Transverse colon (tissue), 4 donors: ENCODE measurements at regions not wholly inside any gene's neighbourhood (a gene's known extent, or its start where the extent isn't known, plus 50 kb on each side); places are given as distances from the start of the nearest gene placed in this dataset.

ENCODE experiments used
- DNase-seq: peaks from one replicate; pipeline ENCODE4 v3.0.0-alpha.2; 2019
- H3K27ac ChIP-seq, 4 donors: fragments of 200-600 bp; sonication (generic); 2 replicates each; pipeline ENCODE4 v1.5.1; 2016 to 2018; ENCODE audit warnings: inconsistent platforms in 4 of 4
- H3K27me3 ChIP-seq: fragments of 200-600 bp; sonication (generic); 2 replicates; pipeline ENCODE4 v1.5.1; 2017; ENCODE audit warnings: inconsistent platforms
- H3K36me3 ChIP-seq, 4 donors: fragments of 200-600 bp; sonication (generic); 2 replicates each; pipeline ENCODE4 v1.5.1; 2017 to 2019; ENCODE audit warnings: inconsistent platforms in 4 of 4
- H3K4me1 ChIP-seq, 4 donors: fragments of 200-600 bp; sonication (generic); 2 replicates each; pipeline ENCODE4 v1.5.1; 2017 to 2020; ENCODE audit warnings: inconsistent platforms in 4 of 4
- H3K4me3 ChIP-seq, 4 donors: fragments of 200-600 bp; sonication (generic); 1 replicate in 1 of 4; 2 replicates in 3 of 4; pipeline versions ENCODE4 v1.5.1 to v1.6.1; 2017 to 2019; ENCODE audit warnings: inconsistent platforms in 4 of 4
- H3K9me3 ChIP-seq, 2 donors: fragments of 200-600 bp; sonication (generic); 2 replicates each; pipeline ENCODE4 v1.5.1; 2017 to 2019; ENCODE audit warnings: inconsistent platforms in 2 of 2
- EP300 ChIP-seq: sonication (generic); formaldehyde crosslinking; IDR thresholded peaks from one replicate; pipeline ENCODE4 v1.6.1; 2017; ENCODE audit warnings: antibody characterized with exemption, low read depth
- POLR2A ChIP-seq: fragments of 450-650 bp; IDR thresholded peaks from one replicate; pipeline ENCODE4 v1.6.1; 2016; ENCODE audit warnings: antibody characterized with exemption, mild to moderate bottlenecking, moderate library complexity
- POLR2AphosphoS5 ChIP-seq, 3 donors: sonication (generic); formaldehyde crosslinking; IDR thresholded peaks; one replicate each; pipeline ENCODE4 v1.6.1; 2016; ENCODE audit warnings: antibody characterized with exemption in 3 of 3
- WGBS, 2 donors: methylation state at CpG; one replicate each; pipeline ENCODE4 v1.1.5; 2018; ENCODE audit warnings: low coverage in 1 of 2; 5-methylcytosine and 5-hydroxymethylcytosine counted together
- in situ Hi-C, 4 donors: fragments of 200-750 bp; cut with MboI; loops; one replicate each; pipeline versions ENCODE4 v1.15.0 to v1.15.1; 2017; ENCODE audit warnings: low sequenced_read_pairs in 3 of 4, low pct_ligation_motif_present in 1 of 4, low pct_unique_long_range_greater_than_20kb in 1 of 4
- intact Hi-C: fragments of 100-400 bp; cut with DNase I; formaldehyde crosslinking; loops from one replicate; pipeline ENCODE4 v1.15.1; 2023; ENCODE audit warnings: low total_unique reads
- TF ChIP-seq, protein P1 (sequence below), 5 experiments: fragments of 200-600 bp in 3 of 5; fragments of 450-650 bp in 2 of 5; sonication (generic) in 3 of 5; IDR thresholded peaks; 1 replicate in 2 of 5; 2 replicates in 3 of 5; pipeline ENCODE4 v1.5.1; 2016 to 2017; ENCODE audit warnings: antibody characterized with exemption in 5 of 5, inconsistent platforms in 3 of 5, mild to moderate bottlenecking in 2 of 5, moderate library complexity in 1 of 5

- in situ Hi-C loops, result loop anchor here in 3 of 4 donors (25.0 kb wide), 4 partner anchors 193 to 893 kb away; no protein-coding TSS in a partner anchor
- Histone ChIP-seq H3K4me3 (no peak overlapping the region), H3K27ac (peak overlapping the region; percentile 11 to 53 (median 42))
These were observed 159.0 kb downstream of the CHIC2 start for GRCh38 chr4:53905276-53905940.

GRCh38 chr4:53902786-53903185, 161.6 kb downstream of the CHIC2 start:
- peaks cover 23% of the 10 kb centered on the region for H3K27me3 ChIP-seq
- peaks cover 0 to 14% (median 10%) of the 10 kb centered on the region in 4 donors for H3K4me1 ChIP-seq
- no peaks in the 10 kb centered on the region for H3K9me3 ChIP-seq
- 75 to 79% methylated on average over 2 of the region's 2 CpGs for WGBS, 2 donors
- no peak for TF ChIP-seq POLR2AphosphoS5 (IDR thresholded peaks at IDR 0.05)
- TF ChIP-seq POLR2A, result no peak
- no peak for TF ChIP-seq EP300
- TF ChIP-seq, protein P1, sequence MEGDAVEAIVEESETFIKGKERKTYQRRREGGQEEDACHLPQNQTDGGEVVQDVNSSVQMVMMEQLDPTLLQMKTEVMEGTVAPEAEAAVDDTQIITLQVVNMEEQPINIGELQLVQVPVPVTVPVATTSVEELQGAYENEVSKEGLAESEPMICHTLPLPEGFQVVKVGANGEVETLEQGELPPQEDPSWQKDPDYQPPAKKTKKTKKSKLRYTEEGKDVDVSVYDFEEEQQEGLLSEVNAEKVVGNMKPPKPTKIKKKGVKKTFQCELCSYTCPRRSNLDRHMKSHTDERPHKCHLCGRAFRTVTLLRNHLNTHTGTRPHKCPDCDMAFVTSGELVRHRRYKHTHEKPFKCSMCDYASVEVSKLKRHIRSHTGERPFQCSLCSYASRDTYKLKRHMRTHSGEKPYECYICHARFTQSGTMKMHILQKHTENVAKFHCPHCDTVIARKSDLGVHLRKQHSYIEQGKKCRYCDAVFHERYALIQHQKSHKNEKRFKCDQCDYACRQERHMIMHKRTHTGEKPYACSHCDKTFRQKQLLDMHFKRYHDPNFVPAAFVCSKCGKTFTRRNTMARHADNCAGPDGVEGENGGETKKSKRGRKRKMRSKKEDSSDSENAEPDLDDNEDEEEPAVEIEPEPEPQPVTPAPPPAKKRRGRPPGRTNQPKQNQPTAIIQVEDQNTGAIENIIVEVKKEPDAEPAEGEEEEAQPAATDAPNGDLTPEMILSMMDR (IDR thresholded peaks at IDR 0.05), result no peak
- DNase-seq, result no peak
- intact Hi-C loops (no loop called here), in situ Hi-C loops (loop anchor here in 3 of 4 donors (25.0 kb wide), 4 partner anchors 190 to 890 kb away; no protein-coding TSS in a partner anchor)
- H3K27ac ChIP-seq, result no peak overlapping the region
- no peak overlapping the region for H3K4me3 ChIP-seq
- H3K36me3 ChIP-seq, result no peaks in the 10 kb centered on the region

More at GRCh38 chr4:53905276-53905940, 159.0 kb downstream of the CHIC2 start:
- H3K36me3 ChIP-seq, result no peaks in the 10 kb centered on the region
- peaks cover 0 to 27% (median 15%) of the 10 kb centered on the region in 4 donors for H3K4me1 ChIP-seq
- H3K9me3 ChIP-seq, result no peaks in the 10 kb centered on the region
- no peak for DNase-seq
- intact Hi-C loops, result loop anchor here (5.0 kb wide), 1 partner anchor 327 kb away; no protein-coding TSS in a partner anchor
- peaks cover 41% of the 10 kb centered on the region for H3K27me3 ChIP-seq
- WGBS, 2 donors, result 41 to 45% methylated on average over 5 to 7 of the region's 7 CpGs
- no peak for TF ChIP-seq EP300

GRCh38 chr4:53900271-53900649, 164.1 kb downstream of the CHIC2 start:
- Histone ChIP-seq H3K9me3 (no peaks in the 10 kb centered on the region), H3K4me3 (no peak overlapping the region), H3K4me1 (peaks cover 0 to 1% (median 0%) of the 10 kb centered on the region in 4 donors), H3K27me3 (peaks cover 5% of the 10 kb centered on the region), H3K36me3 (no peaks in the 10 kb centered on the region), H3K27ac (peak overlapping the region in 3 of 4 donors; percentile 39 to 56 (median 43))
- in situ Hi-C loops, result loop anchor here in 3 of 4 donors (25.0 kb wide), 4 partner anchors 188 to 888 kb away; no protein-coding TSS in a partner anchor
- DNase-seq, result no peak
- no peak for TF ChIP-seq POLR2AphosphoS5 (IDR thresholded peaks at IDR 0.05)
- no peak for TF ChIP-seq EP300
- 75 to 76% methylated on average over 3 of the region's 3 CpGs for WGBS, 2 donors
- intact Hi-C loops, result no loop called here

DNA sequence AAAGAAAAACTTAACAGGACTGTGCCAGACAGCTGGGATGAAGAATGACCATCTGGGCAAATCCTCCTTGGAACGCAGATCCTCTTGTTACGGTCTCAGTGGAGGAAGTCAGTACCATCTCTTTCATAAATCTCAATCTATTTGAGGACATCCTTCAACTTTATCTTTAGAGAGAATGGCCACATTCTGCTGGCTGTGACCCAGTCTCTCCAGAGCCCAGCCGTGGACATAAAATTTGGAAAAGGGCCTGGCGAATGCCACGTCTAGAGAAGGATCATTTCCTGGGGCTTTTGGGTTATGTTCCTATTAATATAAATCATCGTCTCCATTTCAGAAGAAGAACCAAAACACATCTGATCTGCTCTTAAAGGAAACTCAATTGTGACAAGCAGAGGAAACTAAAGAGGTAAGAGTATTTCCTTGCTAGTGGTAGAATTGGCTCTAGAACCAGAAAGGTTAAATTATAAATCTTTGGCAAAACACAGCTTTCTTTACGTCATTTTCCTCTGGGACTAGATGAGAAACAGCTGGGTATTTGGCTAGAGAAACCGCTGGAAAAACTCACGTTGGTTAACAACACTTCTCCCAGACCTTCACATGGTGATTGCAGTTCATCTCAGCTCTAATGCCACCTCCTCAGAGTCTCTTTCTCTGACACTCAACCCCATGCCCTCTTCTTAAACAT, 164.7 kb downstream of the CHIC2 start:
- 60 to 65% methylated on average over 7 to 9 of the region's 9 CpGs for WGBS, 2 donors
- Histone ChIP-seq H3K4me1 (no peaks in the 10 kb centered on the region), H3K4me3 (no peak overlapping the region), H3K9me3 (no peaks in the 10 kb centered on the region), H3K27ac (peak overlapping the region; percentile 6 to 56 (median 41)), H3K27me3 (no peaks in the 10 kb centered on the region), H3K36me3 (no peaks in the 10 kb centered on the region)
- TF ChIP-seq EP300 (no peak), POLR2AphosphoS5 (IDR thresholded peaks at IDR 0.05) (peak in 1 of 3 donors; percentile 37)
- DNase-seq, result no peak
- intact Hi-C loops, result no loop called here
- in situ Hi-C loops, result loop anchor here in 3 of 4 donors (25.0 kb wide), 4 partner anchors 187 to 887 kb away; no protein-coding TSS in a partner anchor

DNA sequence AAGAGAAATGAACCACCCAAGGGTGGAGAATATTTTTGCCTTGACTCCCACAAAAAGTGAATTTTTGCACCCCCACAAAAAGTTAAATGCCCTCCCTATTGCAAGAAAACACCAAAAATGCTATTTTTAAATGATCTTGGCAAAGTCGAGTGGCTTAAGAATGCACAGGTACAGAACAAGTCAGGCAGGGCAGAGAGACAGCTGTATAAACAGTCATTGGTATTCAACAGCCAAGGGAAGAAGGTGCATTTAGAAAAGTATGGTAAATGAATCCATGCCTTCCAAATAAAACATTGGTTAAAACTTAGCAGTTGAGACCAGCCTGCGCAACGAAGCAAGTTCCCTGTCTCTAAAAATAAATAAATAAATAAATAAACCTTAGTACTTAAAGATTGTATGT, 169.3 kb downstream of the CHIC2 start:
- Histone ChIP-seq H3K27me3 (no peaks in the 10 kb centered on the region), H3K36me3 (no peaks in the 10 kb centered on the region), H3K4me3 (no peak overlapping the region), H3K27ac (no peak overlapping the region), H3K9me3 (no peaks in the 10 kb centered on the region), H3K4me1 (no peaks in the 10 kb centered on the region)
- intact Hi-C loops (no loop called here), in situ Hi-C loops (no loop called here)
- DNase-seq, result no peak
- WGBS, 2 donors, result 41 to 45% methylated on average over 3 of the region's 3 CpGs
- TF ChIP-seq EP300, result no peak
- TF ChIP-seq POLR2AphosphoS5 (IDR thresholded peaks at IDR 0.05), result no peak
- no peak for TF ChIP-seq POLR2A
- TF ChIP-seq, protein P1 (IDR thresholded peaks at IDR 0.05), result no peak
